ES-I3 (cell line): ENCODE measurements at regions not wholly inside any gene's neighbourhood (a gene's known extent, or its start where the extent isn't known, plus 50 kb on each side); places are given as distances from the start of the nearest gene placed in this dataset.

Experiments used
- H3K36me3 ChIP-seq: 2 replicates; pipeline ENCODE4 v1.6.1; 2013; ENCODE audit warnings: mild to moderate bottlenecking, low read length, control low read depth, moderate library complexity; ENCODE audit not compliant: insufficient read depth
- H3K4me1 ChIP-seq: 2 replicates; pipeline ENCODE4 v1.6.1; 2013; ENCODE audit warnings: mild to moderate bottlenecking, control low read depth, low read length; ENCODE audit not compliant: insufficient read depth
- H3K9ac ChIP-seq: 2 replicates; pipeline ENCODE4 v1.6.1; 2013; ENCODE audit warnings: low read depth, mild to moderate bottlenecking, low read length, moderate library complexity
- H3K9me3 ChIP-seq: 2 replicates; pipeline ENCODE4 v1.6.1; 2013; ENCODE audit warnings: mild to moderate bottlenecking, low read length, moderate library complexity; ENCODE audit not compliant: control insufficient read depth, insufficient read depth

DNA sequence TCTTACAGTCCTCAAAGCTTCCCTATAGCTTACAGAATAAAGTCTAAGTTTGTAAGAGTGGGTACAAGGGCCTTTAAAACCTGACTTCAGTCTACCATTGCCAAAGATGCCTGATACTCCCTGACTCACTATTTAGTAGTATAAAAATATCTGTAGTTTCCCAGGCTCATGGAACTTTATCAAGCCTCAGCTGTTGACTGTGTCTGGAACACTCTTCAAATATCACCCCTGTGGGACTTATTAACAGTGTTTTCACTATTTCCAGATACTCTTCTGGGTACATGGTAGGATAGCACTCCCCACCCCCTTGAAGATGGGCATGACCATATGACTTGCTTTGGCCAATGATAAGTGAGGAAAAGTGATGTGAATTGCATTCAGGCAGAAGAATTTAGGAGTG lies 105.3 kb upstream of the TENT5A start:
- no peaks in the 10 kb centered on the region for H3K36me3 ChIP-seq
- H3K9me3 ChIP-seq = no peaks in the 10 kb centered on the region
- no peak overlapping the region for H3K9ac ChIP-seq
- H3K4me1 ChIP-seq = no peaks in the 10 kb centered on the region

DNA sequence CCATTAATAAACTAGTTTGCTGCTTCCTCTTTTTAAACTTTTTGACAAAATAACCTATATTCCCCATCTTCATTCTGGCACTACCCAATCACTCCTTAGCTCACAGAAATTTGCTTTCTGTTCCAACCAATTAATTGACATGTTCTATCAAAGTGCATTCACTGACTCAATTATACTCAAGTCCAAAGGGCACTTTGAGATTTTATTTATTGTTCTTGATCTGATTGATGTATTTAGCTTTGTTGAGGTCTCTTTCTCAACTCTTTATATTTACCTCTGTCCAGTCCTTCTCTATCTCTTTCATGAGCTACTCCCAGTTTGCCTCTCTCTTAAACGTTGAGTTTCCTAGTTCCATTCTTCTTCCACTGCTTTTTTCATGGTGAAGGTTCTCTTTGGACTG lies 104.4 kb upstream of the TENT5A start:
- no peaks in the 10 kb centered on the region for H3K9me3 ChIP-seq

DNA sequence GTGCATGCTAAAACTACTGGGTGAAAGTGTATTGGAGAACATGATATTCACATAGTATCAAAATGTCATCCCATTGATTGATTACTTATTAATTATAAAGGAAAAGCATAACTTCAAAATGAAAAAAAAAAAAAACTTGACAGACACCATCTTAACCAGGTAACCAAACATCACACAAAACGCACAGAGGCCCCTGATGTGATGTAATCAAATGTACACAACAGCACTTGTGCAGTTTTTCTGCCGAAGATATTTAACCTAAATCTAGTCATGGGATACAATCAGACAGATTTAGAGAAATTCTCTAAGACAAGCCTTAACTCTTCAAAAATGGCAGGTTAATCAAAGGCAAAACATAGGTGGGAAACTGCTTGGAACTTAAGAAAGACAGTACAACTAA lies 102.0 kb upstream of the TENT5A start:
- H3K9me3 ChIP-seq = no peaks in the 10 kb centered on the region
- no peaks in the 10 kb centered on the region for H3K36me3 ChIP-seq
- no peaks in the 10 kb centered on the region for H3K4me1 ChIP-seq
- no peak overlapping the region for H3K9ac ChIP-seq

More for the DNA sequence above, 104.4 kb upstream of the TENT5A start:
- Histone ChIP-seq H3K4me1 (no peaks in the 10 kb centered on the region), H3K36me3 (no peaks in the 10 kb centered on the region), H3K9ac (no peak overlapping the region)

DNA sequence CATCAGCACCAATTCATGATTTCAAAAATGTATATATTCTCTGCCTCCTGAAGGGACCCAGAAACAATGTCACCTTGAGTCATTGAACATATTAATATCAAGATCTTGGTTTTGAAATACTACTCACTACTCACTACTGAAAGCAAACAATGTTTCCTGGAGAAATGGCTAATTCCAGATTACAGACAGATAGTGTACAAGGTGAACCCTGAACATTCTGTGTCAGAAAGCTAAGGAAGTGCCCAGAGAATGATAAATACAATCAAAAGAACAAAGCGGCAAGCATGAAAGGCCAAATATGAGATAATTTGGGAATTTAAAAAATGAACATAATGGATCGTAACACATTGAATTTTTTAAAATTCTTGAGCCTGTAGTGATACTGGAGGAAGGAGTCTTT lies 101.5 kb upstream of the TENT5A start:
- Histone ChIP-seq H3K36me3 (no peaks in the 10 kb centered on the region), H3K9ac (no peak overlapping the region), H3K4me1 (no peaks in the 10 kb centered on the region), H3K9me3 (no peaks in the 10 kb centered on the region)

DNA sequence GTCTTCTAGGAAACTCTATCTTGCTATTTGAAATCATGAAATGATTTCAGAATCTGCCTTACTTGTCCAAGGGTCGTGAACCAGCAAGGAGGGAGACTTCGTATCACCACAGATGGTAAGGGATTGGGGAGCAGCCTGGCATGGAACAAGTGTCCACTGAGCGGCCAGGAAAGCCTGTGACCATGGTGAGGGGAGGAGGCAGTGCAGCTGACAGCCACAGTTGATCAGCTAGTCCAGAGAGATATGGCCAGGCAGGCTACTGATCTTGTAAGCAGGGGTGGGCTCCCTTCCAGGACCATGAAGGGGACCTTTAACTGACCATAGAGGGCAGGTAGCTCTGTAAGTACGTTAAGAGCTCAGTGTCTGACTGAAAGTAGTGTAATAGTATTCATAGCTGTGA lies 96.8 kb upstream of the TENT5A start:
- no peaks in the 10 kb centered on the region for H3K4me1 ChIP-seq
- H3K9ac ChIP-seq = no peak overlapping the region
- no peaks in the 10 kb centered on the region for H3K36me3 ChIP-seq
- H3K9me3 ChIP-seq = no peaks in the 10 kb centered on the region

DNA sequence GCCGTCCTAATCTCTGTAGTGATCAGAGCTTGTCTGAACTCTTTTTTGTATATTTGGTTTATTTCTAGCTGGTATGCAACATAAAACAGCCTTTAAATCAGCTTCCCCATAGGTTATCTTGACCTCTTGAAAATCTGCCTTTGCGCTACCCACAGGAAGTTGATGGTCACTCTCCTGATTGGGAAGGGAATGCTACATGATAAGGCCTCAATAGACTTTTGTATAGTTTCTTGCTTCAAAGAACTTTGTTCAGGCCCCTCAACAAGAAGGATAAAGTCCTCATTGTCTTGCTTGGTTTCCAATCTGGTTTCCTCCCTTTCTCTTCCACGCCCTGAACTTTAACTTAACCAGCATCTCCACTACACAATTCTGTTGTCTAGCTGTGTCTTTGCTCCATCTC lies 95.4 kb upstream of the TENT5A start:
- H3K9ac ChIP-seq = no peak overlapping the region
- no peaks in the 10 kb centered on the region for H3K4me1 ChIP-seq

DNA sequence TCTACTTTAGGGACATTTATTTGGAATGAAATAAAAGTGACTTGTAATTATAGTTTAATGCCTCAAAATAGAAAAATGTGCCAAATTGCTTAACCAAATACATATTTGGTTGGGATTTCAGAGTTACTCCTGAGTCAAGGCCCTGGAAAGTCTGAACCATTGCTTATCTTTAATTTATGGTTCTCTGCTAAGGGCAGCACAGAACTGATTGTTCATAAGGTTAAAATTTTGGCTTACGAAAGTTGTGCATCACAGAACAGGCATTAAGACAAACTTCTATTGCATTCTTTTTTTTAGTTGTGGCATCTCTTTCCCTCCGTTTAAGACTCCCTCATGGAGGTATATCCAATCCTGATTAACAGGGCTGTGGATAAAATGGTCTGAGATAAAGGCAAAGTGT lies 92.2 kb upstream of the TENT5A start:
- H3K9me3 ChIP-seq = no peaks in the 10 kb centered on the region
- H3K4me1 ChIP-seq = no peaks in the 10 kb centered on the region
- H3K36me3 ChIP-seq = no peaks in the 10 kb centered on the region
- no peak overlapping the region for H3K9ac ChIP-seq

More for the DNA sequence above, 95.4 kb upstream of the TENT5A start:
- Histone ChIP-seq H3K9me3 (no peaks in the 10 kb centered on the region), H3K36me3 (no peaks in the 10 kb centered on the region)

DNA sequence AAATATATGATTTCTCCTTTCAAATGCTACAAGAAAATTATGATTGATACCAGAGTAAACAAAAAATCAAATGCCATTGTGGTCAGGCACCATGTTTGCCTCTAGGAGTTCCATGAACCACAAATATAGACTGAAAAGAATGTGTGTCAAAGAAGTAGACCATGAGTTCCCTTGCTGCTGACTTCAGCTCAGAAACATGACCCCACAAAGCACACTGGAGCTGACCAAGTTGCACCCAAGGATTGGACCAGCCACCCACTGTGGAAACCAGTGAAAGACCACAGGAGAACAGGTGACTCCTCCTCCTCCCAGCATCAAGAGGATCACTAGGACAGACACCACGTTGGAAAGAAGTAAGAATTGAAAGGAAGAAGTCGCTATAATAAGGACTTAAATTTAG lies 90.8 kb upstream of the TENT5A start:
- no peak overlapping the region for H3K9ac ChIP-seq
- H3K9me3 ChIP-seq = no peaks in the 10 kb centered on the region
- no peaks in the 10 kb centered on the region for H3K36me3 ChIP-seq
- H3K4me1 ChIP-seq = no peaks in the 10 kb centered on the region

DNA sequence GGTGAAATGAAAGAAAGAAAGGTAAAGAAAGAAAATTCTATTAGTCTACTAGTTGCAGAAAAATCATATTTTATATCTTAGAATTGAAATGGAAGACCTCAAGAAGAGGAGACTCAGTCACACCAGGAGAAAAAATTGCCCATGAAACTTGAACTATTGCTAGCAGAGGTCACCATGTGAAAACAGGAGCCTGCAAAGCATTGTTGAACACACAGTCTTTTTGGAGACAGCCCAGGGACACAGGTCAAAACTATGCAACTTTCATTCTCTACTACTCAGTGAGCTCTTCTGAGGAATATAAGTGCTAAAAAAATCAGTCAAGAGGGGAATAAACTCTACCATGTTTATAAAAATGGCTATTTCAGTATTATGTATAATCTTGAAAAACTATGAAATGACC lies 89.8 kb upstream of the TENT5A start:
- Histone ChIP-seq H3K36me3 (no peaks in the 10 kb centered on the region), H3K9me3 (no peaks in the 10 kb centered on the region), H3K9ac (no peak overlapping the region), H3K4me1 (no peaks in the 10 kb centered on the region)

DNA sequence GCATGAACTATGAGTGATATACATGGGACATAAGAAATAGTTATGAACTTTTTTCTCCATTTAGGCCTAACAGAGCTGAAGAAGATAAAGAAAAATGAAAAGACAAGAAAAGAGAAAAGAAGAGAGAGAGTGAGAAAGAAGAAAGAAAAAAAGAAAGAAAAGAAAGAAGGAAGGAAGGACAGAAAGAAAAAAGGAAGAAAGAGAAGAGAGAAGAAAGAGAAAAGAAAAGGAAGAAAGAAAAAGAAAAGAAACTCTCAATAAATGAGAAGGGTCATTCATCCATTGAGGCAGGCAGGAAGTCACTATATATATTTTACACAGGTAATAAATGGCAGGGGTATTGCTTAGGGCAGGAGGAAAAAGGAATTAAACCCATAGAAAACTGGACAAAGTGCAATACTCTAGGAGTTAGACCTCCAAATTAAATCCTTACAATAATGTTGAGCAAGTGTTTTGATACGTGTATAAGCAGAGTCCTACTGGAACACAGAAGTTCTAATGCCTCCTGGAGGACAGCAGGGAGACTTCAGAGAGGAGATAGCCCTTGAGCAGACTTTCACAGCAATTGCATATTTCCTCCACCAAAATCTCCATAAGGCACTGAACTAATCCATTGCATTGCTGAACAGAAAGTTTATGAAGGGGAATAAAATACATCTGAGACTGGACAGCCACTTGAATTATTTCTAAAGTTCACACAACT lies 86.4 kb upstream of the TENT5A start:
- no peaks in the 10 kb centered on the region for H3K36me3 ChIP-seq
- H3K9me3 ChIP-seq = no peaks in the 10 kb centered on the region
- H3K9ac ChIP-seq = no peak overlapping the region
- no peaks in the 10 kb centered on the region for H3K4me1 ChIP-seq

GRCh38 chr6:81838031-81838430 lies 85.5 kb upstream of the TENT5A start:
- Histone ChIP-seq H3K4me1 (no peaks in the 10 kb centered on the region), H3K9me3 (no peaks in the 10 kb centered on the region), H3K9ac (no peak overlapping the region), H3K36me3 (no peaks in the 10 kb centered on the region)

GRCh38 chr6:81834141-81834681 lies 81.7 kb upstream of the TENT5A start:
- Histone ChIP-seq H3K4me1 (no peaks in the 10 kb centered on the region), H3K9me3 (no peaks in the 10 kb centered on the region), H3K36me3 (no peaks in the 10 kb centered on the region), H3K9ac (no peak overlapping the region)

DNA sequence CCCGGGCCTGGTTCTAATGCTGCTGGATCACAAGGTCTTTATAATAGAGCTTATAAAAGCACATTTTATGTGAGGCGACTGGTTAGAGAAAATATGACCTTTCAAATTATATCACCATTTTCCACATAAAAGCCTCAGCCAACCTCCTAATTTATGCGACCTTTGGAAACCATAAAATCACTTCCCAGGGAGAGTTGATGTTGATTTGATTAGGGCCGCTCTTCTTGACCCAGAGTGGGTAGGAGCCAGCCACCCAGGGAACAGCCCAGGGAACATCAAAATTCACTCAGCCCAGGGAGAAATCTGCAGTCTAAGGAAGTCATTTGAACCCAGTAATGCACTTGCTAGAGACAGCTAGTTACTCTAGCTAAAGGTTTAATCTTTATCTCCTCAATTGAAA lies 79.8 kb upstream of the TENT5A start:
- Histone ChIP-seq H3K4me1 (no peaks in the 10 kb centered on the region), H3K9me3 (no peaks in the 10 kb centered on the region), H3K36me3 (no peaks in the 10 kb centered on the region), H3K9ac (no peak overlapping the region)

DNA sequence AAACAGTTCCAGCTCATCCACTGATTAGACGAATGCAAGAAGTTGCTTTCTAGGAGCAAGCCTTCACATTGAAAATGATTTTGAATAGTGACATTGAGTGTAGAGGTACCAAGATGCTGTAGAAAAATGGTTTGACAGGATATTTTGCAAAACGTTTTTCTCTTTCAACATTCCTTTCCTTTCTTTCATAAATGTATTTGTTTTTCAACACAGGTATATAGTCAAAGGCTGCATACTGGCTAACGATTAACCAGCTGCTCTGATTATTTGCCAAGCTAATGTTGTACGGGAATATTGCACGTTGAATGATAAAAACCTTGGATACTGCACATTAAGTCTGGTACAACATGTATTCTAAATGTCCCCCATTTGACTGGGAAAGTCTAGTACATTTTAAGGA lies 78.8 kb upstream of the TENT5A start:
- Histone ChIP-seq H3K9me3 (no peaks in the 10 kb centered on the region), H3K4me1 (no peaks in the 10 kb centered on the region), H3K36me3 (no peaks in the 10 kb centered on the region), H3K9ac (no peak overlapping the region)

- Histone ChIP-seq H3K9ac (no peak overlapping the region), H3K36me3 (no peaks in the 10 kb centered on the region), H3K9me3 (no peaks in the 10 kb centered on the region), H3K4me1 (no peaks in the 10 kb centered on the region)
Measured at GRCh38 chr6:81826784-81827183, 74.3 kb upstream of the TENT5A start.
